NK-92 treated with Interleukin-12 subunit alpha and Interleukin-12 subunit beta, amount 100 ng/mL, for 24 hours (cell line): ENCODE measurements at regions not wholly inside any gene's neighbourhood (a gene's known extent, or its start where the extent isn't known, plus 50 kb on each side); places are given as distances from the start of the nearest gene placed in this dataset.
"Not testable (repeated sequence)": the region's sequence is repeated elsewhere in the genome, so short reads cannot be mapped to it uniquely, and the experiment has no call there.

Experiments used
- DNase-seq: peaks from one replicate; lab custom pipeline; 2025; lab: John Stamatoyannopoulos, UW

- DNase-seq = no peak
These were observed 151.6 kb upstream of the IVNS1ABP start for GRCh38 chr1:185468626-185469025.

GRCh38 chr1:185467122-185467521, 150.1 kb upstream of the IVNS1ABP start:
- DNase-seq = no peak

GRCh38 chr1:185464777-185465176, 147.7 kb upstream of the IVNS1ABP start:
- DNase-seq = no peak

- no peak for DNase-seq
These were observed 146.4 kb upstream of the IVNS1ABP start for GRCh38 chr1:185463433-185463832.

GRCh38 chr1:185463011-185463410, 146.0 kb upstream of the IVNS1ABP start:
- no peak for DNase-seq

GRCh38 chr1:185460723-185461122, 143.7 kb upstream of the IVNS1ABP start:
- DNase-seq = not testable (repeated sequence)

- no peak for DNase-seq
These were observed 142.1 kb upstream of the IVNS1ABP start for GRCh38 chr1:185459141-185459540.

GRCh38 chr1:185458670-185459069, 141.6 kb upstream of the IVNS1ABP start:
- DNase-seq = no peak

- no peak for DNase-seq
These were observed 136.6 kb upstream of the IVNS1ABP start for GRCh38 chr1:185453496-185454192.

GRCh38 chr1:185450917-185451316, 133.9 kb upstream of the IVNS1ABP start:
- no peak for DNase-seq

GRCh38 chr1:185450060-185450788, 133.2 kb upstream of the IVNS1ABP start:
- no peak for DNase-seq

GRCh38 chr1:185449378-185450059, 132.5 kb upstream of the IVNS1ABP start:
- no peak for DNase-seq

- DNase-seq = no peak
These were observed 131.6 kb upstream of the IVNS1ABP start for GRCh38 chr1:185448591-185449186.

- DNase-seq = no peak
These were observed 129.1 kb upstream of the IVNS1ABP start for GRCh38 chr1:185446131-185446530.

- no peak for DNase-seq
These were observed 128.6 kb upstream of the IVNS1ABP start for GRCh38 chr1:185445594-185445993.

GRCh38 chr1:185444676-185445075, 127.6 kb upstream of the IVNS1ABP start:
- DNase-seq = no peak

GRCh38 chr1:185442050-185442449, 125.0 kb upstream of the IVNS1ABP start:
- no peak for DNase-seq

- DNase-seq = no peak
These were observed 124.6 kb upstream of the IVNS1ABP start for GRCh38 chr1:185441605-185442004.

- DNase-seq = no peak
These were observed 123.8 kb upstream of the IVNS1ABP start for GRCh38 chr1:185440877-185441276.

GRCh38 chr1:185439727-185440415, 122.8 kb upstream of the IVNS1ABP start:
- DNase-seq = peak; percentile 27

- no peak for DNase-seq
These were observed 121.9 kb upstream of the IVNS1ABP start for GRCh38 chr1:185438936-185439335.
